Liver (tissue), 8 donors: ENCODE measurements at regions not wholly inside any gene's neighbourhood (a gene's known extent, or its start where the extent isn't known, plus 50 kb on each side); places are given as distances from the start of the nearest gene placed in this dataset.

ENCODE experiments used
- DNase-seq: peaks from one replicate; pipeline ENCODE4 v3.0.0-alpha.2; 2017; ENCODE audit warnings: low spot score
- H3K27ac ChIP-seq, 2 donors: one replicate each; pipeline ENCODE4 v1.7.0; 2013; ENCODE audit warnings: inconsistent platforms in 2 of 2, low read length in 2 of 2, control low read depth in 1 of 2, low read depth in 1 of 2, mild to moderate bottlenecking in 1 of 2
- H3K27me3 ChIP-seq, 4 donors: one replicate each; pipeline versions ENCODE4 v1.6.1 to v1.7.0; 2013; ENCODE audit warnings: low read length in 3 of 4, inconsistent platforms in 1 of 4, mild to moderate bottlenecking in 1 of 4, moderate library complexity in 1 of 4; ENCODE audit not compliant: control insufficient read depth in 4 of 4, insufficient read depth in 4 of 4
- H3K36me3 ChIP-seq, 4 donors: one replicate each; pipeline versions ENCODE4 v1.6.1 to v1.7.0; 2013; ENCODE audit warnings: low read length in 3 of 4, mild to moderate bottlenecking in 3 of 4, low read depth in 1 of 4, moderate library complexity in 1 of 4; ENCODE audit not compliant: control insufficient read depth in 4 of 4, insufficient read depth in 3 of 4
- H3K4me1 ChIP-seq, 4 donors: one replicate each; pipeline versions ENCODE4 v1.6.1 to v1.7.0; 2013; ENCODE audit warnings: low read length in 3 of 4, mild to moderate bottlenecking in 3 of 4, moderate library complexity in 1 of 4; ENCODE audit not compliant: control insufficient read depth in 4 of 4, insufficient read depth in 4 of 4
- H3K4me3 ChIP-seq, 3 donors: one replicate each; pipeline versions ENCODE4 v1.6.1 to v1.7.0; 2013; ENCODE audit warnings: low read length in 3 of 3, control low read depth in 1 of 3, low read depth in 1 of 3, mild to moderate bottlenecking in 1 of 3
- H3K9ac ChIP-seq, 2 donors: one replicate each; pipeline ENCODE4 v1.7.0; 2013; ENCODE audit warnings: low read length in 2 of 2, mild to moderate bottlenecking in 2 of 2, moderate library complexity in 2 of 2, control low read depth in 1 of 2, low read depth in 1 of 2
- H3K9me3 ChIP-seq, 4 donors: one replicate each; pipeline versions ENCODE4 v1.6.1 to v1.7.0; 2013; ENCODE audit warnings: low read length in 3 of 4; ENCODE audit not compliant: control insufficient read depth in 4 of 4
- EGR1 ChIP-seq, 2 donors: IDR thresholded peaks; 2 replicates each; pipeline ENCODE4 v1.6.1; 2016 to 2018; ENCODE audit warnings: antibody characterized with exemption in 2 of 2, low read depth in 2 of 2
- FOXA1 ChIP-seq: IDR thresholded peaks from 2 replicates; pipeline ENCODE4 v1.6.1; 2016; ENCODE audit warnings: antibody characterized with exemption
- FOXA2 ChIP-seq: IDR thresholded peaks from 2 replicates; pipeline ENCODE4 v1.6.1; 2016; ENCODE audit warnings: antibody characterized with exemption
- GABPA ChIP-seq, 2 donors: IDR thresholded peaks in 1 of 2; conservative IDR thresholded peaks in 1 of 2; 2 replicates each; pipeline ENCODE4 v1.6.1; 2016; ENCODE audit warnings: antibody characterized with exemption in 2 of 2, mild to moderate bottlenecking in 1 of 2, moderate library complexity in 1 of 2
- HNF4A ChIP-seq, 2 donors: conservative IDR thresholded peaks; 2 replicates each; pipeline ENCODE4 v1.6.1; 2016; ENCODE audit warnings: antibody characterized with exemption in 2 of 2, mild to moderate bottlenecking in 2 of 2
- HNF4G ChIP-seq: IDR thresholded peaks from 2 replicates; pipeline ENCODE4 v1.6.1; 2016; ENCODE audit warnings: antibody characterized with exemption
- JUND ChIP-seq, 2 donors: IDR thresholded peaks; 2 replicates each; pipeline ENCODE4 v1.6.1; 2016; ENCODE audit warnings: antibody characterized with exemption in 2 of 2
- MAX ChIP-seq: IDR thresholded peaks from 2 replicates; pipeline ENCODE4 v1.6.1; 2016; ENCODE audit warnings: antibody characterized with exemption
- NR2F2 ChIP-seq: IDR thresholded peaks from 2 replicates; pipeline ENCODE4 v1.6.1; 2016; ENCODE audit warnings: antibody characterized with exemption
- RAD21 ChIP-seq, 2 donors: IDR thresholded peaks; 2 replicates each; pipeline ENCODE4 v1.6.1; 2016; ENCODE audit warnings: antibody characterized with exemption in 2 of 2, mild to moderate bottlenecking in 2 of 2
- REST ChIP-seq: IDR thresholded peaks from 2 replicates; pipeline ENCODE4 v1.6.1; 2016; ENCODE audit warnings: antibody characterized with exemption, mild to moderate bottlenecking
- RXRA ChIP-seq, 2 donors: IDR thresholded peaks; 2 replicates each; pipeline ENCODE4 v1.6.1; 2017 to 2018; ENCODE audit warnings: antibody characterized with exemption in 2 of 2, mild to moderate bottlenecking in 1 of 2
- SP1 ChIP-seq: IDR thresholded peaks from 2 replicates; pipeline ENCODE4 v1.6.1; 2018; ENCODE audit warnings: antibody characterized with exemption, mild to moderate bottlenecking
- TAF1 ChIP-seq: conservative IDR thresholded peaks from 2 replicates; pipeline ENCODE4 v1.6.1; 2016; ENCODE audit warnings: antibody characterized with exemption, mild to moderate bottlenecking
- YY1 ChIP-seq: IDR thresholded peaks from 2 replicates; pipeline ENCODE4 v1.6.1; 2016; ENCODE audit warnings: antibody characterized with exemption, mild to moderate bottlenecking
- ZBTB33 ChIP-seq: IDR thresholded peaks from 2 replicates; pipeline ENCODE4 v1.6.1; 2016; ENCODE audit warnings: antibody characterized with exemption
- whole genome bisulfite sequencing: extraction: QIAGEN DNeasy Blood & Tissue Kit; methylation state at CpG from one replicate; pipeline ENCODE4 v1.1.7; 2013; 5-methylcytosine and 5-hydroxymethylcytosine counted together
- TF ChIP-seq, protein P1 (sequence below): IDR thresholded peaks from 2 replicates; pipeline ENCODE4 v1.6.1; 2016; ENCODE audit warnings: antibody characterized with exemption
- TF ChIP-seq, protein P2 (sequence below): fragments of 150-350 bp; IDR thresholded peaks from 2 replicates; pipeline ENCODE4 v1.5.1; 2017; ENCODE audit warnings: improper control_type of control experiment, low read depth, low read length; ENCODE audit not compliant: missing input control
- donor health status: healthy.
- donor health status: healthy.
- donor health status: healthy.
- donor health status: healthy.
- donor health status: healthy.

DNA sequence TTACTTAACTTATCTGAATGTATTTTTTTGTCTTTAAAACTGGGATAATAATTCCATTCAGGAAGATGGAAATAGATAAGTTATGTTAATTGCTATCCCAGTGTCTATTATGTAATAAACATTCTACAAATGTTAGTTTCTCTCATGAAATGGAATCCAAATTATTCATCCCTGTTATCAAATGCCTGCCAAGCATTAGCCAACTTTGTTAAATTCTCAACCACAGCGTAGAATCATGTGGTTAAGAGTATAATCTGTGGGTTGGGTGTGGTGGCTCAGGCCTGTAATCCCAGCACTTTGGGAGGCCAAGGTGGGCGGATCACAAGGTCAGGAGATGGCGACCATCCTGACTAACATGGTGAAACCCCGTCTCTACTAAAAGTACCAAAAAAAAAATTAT is 912.9 kb upstream of the SEMA6A start:
- Histone ChIP-seq H3K9me3 (no peaks in the 10 kb centered on the region), H3K27me3 (no peaks in the 10 kb centered on the region), H3K27ac (no peak overlapping the region), H3K4me1 (no peaks in the 10 kb centered on the region), H3K9ac (no peak overlapping the region), H3K4me3 (no peak overlapping the region), H3K36me3 (no peaks in the 10 kb centered on the region)
- DNase-seq: no peak
- no peak for TF ChIP-seq REST
- no peak for TF ChIP-seq HNF4G
- TF ChIP-seq EGR1 (IDR thresholded peaks at IDR 0.05; ENCODE audit: low read depth in 2 of 2): no peak
- WGBS: 93% methylated on average over 4 of the region's 4 CpGs

DNA sequence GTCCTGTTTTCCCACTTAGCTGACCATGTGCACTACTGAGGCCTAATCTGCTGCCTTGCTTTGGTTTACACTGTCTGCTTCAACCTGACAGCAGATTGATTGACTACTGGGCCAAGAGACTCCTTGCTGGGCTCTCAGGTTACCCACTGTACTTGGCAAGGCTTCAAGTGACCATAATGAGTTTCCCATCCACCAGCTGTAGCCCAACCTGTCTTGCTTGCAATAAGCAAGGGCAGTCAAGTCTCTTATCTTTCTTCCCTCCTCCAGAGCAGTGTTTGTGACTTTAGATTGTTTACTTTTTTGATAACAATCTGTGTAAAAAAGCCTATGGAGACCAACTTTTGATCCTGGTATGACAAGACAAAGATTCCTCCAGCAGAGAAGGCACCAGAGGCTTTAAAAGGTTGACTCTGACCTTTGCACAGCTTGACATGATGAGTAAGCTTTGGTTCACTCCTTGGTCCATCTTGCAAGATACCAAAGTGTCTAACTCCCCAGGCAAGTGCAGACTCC is 912.3 kb upstream of the SEMA6A start:
- no peaks in the 10 kb centered on the region for H3K27me3 ChIP-seq
- no peaks in the 10 kb centered on the region for H3K9me3 ChIP-seq
- TF ChIP-seq FOXA2: no peak
- TF ChIP-seq REST: no peak
- TF ChIP-seq, protein P1, sequence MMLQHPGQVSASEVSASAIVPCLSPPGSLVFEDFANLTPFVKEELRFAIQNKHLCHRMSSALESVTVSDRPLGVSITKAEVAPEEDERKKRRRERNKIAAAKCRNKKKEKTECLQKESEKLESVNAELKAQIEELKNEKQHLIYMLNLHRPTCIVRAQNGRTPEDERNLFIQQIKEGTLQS: no peak
- no peak for TF ChIP-seq YY1
- no peak for TF ChIP-seq HNF4G
- no peak for TF ChIP-seq ZBTB33
- TF ChIP-seq FOXA1: no peak
- no peak for TF ChIP-seq JUND (IDR thresholded peaks at IDR 0.05)
- TF ChIP-seq MAX: no peak
- TF ChIP-seq HNF4A (conservative IDR thresholded peaks at IDR 0.05): no peak
- TF ChIP-seq, protein P2, sequence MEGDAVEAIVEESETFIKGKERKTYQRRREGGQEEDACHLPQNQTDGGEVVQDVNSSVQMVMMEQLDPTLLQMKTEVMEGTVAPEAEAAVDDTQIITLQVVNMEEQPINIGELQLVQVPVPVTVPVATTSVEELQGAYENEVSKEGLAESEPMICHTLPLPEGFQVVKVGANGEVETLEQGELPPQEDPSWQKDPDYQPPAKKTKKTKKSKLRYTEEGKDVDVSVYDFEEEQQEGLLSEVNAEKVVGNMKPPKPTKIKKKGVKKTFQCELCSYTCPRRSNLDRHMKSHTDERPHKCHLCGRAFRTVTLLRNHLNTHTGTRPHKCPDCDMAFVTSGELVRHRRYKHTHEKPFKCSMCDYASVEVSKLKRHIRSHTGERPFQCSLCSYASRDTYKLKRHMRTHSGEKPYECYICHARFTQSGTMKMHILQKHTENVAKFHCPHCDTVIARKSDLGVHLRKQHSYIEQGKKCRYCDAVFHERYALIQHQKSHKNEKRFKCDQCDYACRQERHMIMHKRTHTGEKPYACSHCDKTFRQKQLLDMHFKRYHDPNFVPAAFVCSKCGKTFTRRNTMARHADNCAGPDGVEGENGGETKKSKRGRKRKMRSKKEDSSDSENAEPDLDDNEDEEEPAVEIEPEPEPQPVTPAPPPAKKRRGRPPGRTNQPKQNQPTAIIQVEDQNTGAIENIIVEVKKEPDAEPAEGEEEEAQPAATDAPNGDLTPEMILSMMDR: no peak
- TF ChIP-seq SP1: no peak
- no peak for TF ChIP-seq TAF1
- TF ChIP-seq NR2F2: no peak
- TF ChIP-seq EGR1 (IDR thresholded peaks at IDR 0.05; ENCODE audit: low read depth in 2 of 2): no peak
- no peak for TF ChIP-seq RXRA (IDR thresholded peaks at IDR 0.05)
- TF ChIP-seq GABPA (IDR thresholded peaks at IDR 0.05 in 1 of 2, conservative IDR thresholded peaks at IDR 0.05 in 1 of 2): no peak
- TF ChIP-seq RAD21 (IDR thresholded peaks at IDR 0.05): no peak
- no peaks in the 10 kb centered on the region for H3K36me3 ChIP-seq
- H3K4me1 ChIP-seq: no peaks in the 10 kb centered on the region
- H3K27ac ChIP-seq: no peak overlapping the region
- DNase-seq: no peak
- H3K9ac ChIP-seq: no peak overlapping the region
- no peak overlapping the region for H3K4me3 ChIP-seq
